Fibroblast of skin of scalp (primary cell): ENCODE measurements at regions not wholly inside any gene's neighbourhood (a gene's known extent, or its start where the extent isn't known, plus 50 kb on each side); places are given as distances from the start of the nearest gene placed in this dataset.
A peak's percentile ranks its signal among the peaks of the same experiment; 100 is the strongest.
"Not testable (repeated sequence)": the region's sequence is repeated elsewhere in the genome, so short reads cannot be mapped to it uniquely, and the experiment has no call there.

ENCODE experiments used
- DNase-seq: peaks from one replicate; pipeline ENCODE4 v3.0.0-alpha.2; 2013

- DNase-seq: no peak
Measured at GRCh38 chrX:840556-840955, 210.0 kb downstream of the SHOX start.

- DNase-seq: not testable (repeated sequence)
Measured at GRCh38 chrX:838666-839065, 208.1 kb downstream of the SHOX start.

GRCh38 chrX:835857-836256 lies 205.3 kb downstream of the SHOX start:
- not testable (repeated sequence) for DNase-seq

- DNase-seq: peak; percentile 15
Measured at GRCh38 chrX:830532-830931, 199.9 kb downstream of the SHOX start.

GRCh38 chrX:829145-829544 lies 198.6 kb downstream of the SHOX start:
- no peak for DNase-seq

- DNase-seq: peak; percentile 61
Measured at GRCh38 chrX:828411-828959, 197.9 kb downstream of the SHOX start.

GRCh38 chrX:826448-826847 lies 195.9 kb downstream of the SHOX start:
- DNase-seq: no peak

- DNase-seq: peak; percentile 95
Measured at GRCh38 chrX:825991-826390, 195.4 kb downstream of the SHOX start.

GRCh38 chrX:823073-823472 lies 192.5 kb downstream of the SHOX start:
- not testable (repeated sequence) for DNase-seq

GRCh38 chrX:821327-822107 lies 190.9 kb downstream of the SHOX start:
- peak; percentile 81 for DNase-seq

GRCh38 chrX:819684-820083 lies 189.1 kb downstream of the SHOX start:
- no peak for DNase-seq

GRCh38 chrX:817759-818300 lies 187.2 kb downstream of the SHOX start:
- DNase-seq: no peak

- not testable (repeated sequence) for DNase-seq
Measured at GRCh38 chrX:817147-817546, 186.6 kb downstream of the SHOX start.

GRCh38 chrX:816411-816810 lies 185.8 kb downstream of the SHOX start:
- no peak for DNase-seq

GRCh38 chrX:810186-810585 lies 179.6 kb downstream of the SHOX start:
- no peak for DNase-seq

GRCh38 chrX:809081-809480 lies 178.5 kb downstream of the SHOX start:
- DNase-seq: no peak

- DNase-seq: no peak
Measured at GRCh38 chrX:806586-806985, 176.0 kb downstream of the SHOX start.

GRCh38 chrX:805988-806387 lies 175.4 kb downstream of the SHOX start:
- DNase-seq: no peak

- DNase-seq: no peak
Measured at GRCh38 chrX:805103-805670, 174.6 kb downstream of the SHOX start.

GRCh38 chrX:802846-803245 lies 172.3 kb downstream of the SHOX start:
- DNase-seq: no peak

- DNase-seq: no peak
Measured at GRCh38 chrX:799808-800207, 169.2 kb downstream of the SHOX start.

- DNase-seq: no peak
Measured at GRCh38 chrX:794311-794710, 163.7 kb downstream of the SHOX start.

- DNase-seq: no peak
Measured at GRCh38 chrX:793216-793770, 162.7 kb downstream of the SHOX start.
